ENCODE measurements at regions not wholly inside any gene's neighbourhood (a gene's known extent, or its start where the extent isn't known, plus 50 kb on each side); places are given as distances from the start of the nearest gene placed in this dataset.

DNA sequence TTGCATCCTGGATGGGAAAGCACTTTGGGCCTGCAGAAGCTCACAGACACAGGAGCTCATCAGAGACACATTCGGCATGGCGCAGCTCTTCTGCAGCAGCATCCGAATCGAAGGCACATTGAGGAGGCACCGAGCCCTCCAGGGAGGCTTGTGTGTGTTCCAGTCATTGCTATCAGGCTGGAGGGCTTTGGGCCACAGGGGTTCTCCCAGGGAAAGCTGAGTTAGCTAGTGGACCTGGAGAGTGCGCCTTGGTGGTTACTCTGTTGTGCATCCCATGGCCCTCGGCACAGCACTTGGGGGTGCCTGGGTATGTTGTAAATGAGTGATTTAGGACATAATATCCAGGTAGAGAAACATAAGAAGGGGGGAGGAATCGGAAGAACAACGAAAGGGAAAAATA is 388.7 kb upstream of the RNF32 start:
- no peaks in the 10 kb centered on the region for H3K79me2 ChIP-seq (ENCODE audit: control insufficient read depth, insufficient read depth, low read length)
- H3K4me1 ChIP-seq (ENCODE audit: control insufficient read depth, extremely low read depth, insufficient read depth, low read length), result no peaks in the 10 kb centered on the region
- no peak overlapping the region for H3K9ac ChIP-seq (ENCODE audit: insufficient read depth, low read length)
- TF ChIP-seq CTCF (conservative IDR thresholded peaks at IDR 0.05 in 1 of 2, IDR thresholded peaks at IDR 0.05 in 1 of 2; ENCODE audit: low read depth in 1 of 2, low read length in 2 of 2) (no peak), EZH2 (IDR thresholded peaks at IDR 0.05; ENCODE audit: low read length, missing control alignments) (no peak)
- no peak overlapping the region for H2AFZ ChIP-seq (ENCODE audit: low read length)
- DNase-seq (ENCODE audit: low read depth in 2 of 2), result no peak
- H3K27ac ChIP-seq (ENCODE audit: insufficient read depth, low read length), result no peak overlapping the region
- H4K20me1 ChIP-seq (ENCODE audit: control insufficient read depth, extremely low read depth, insufficient read depth, low read length), result no peaks in the 10 kb centered on the region
- no peaks in the 10 kb centered on the region for H3K27me3 ChIP-seq (ENCODE audit: control insufficient read depth, insufficient read depth, low read length)
- H3K36me3 ChIP-seq (ENCODE audit: control insufficient read depth, insufficient read depth, low read length), result no peaks in the 10 kb centered on the region
- no peak overlapping the region for H3K4me3 ChIP-seq (replicated peaks in 1 of 4; ENCODE audit: control extremely low read depth in 1 of 4, insufficient read depth in 1 of 4, low read depth in 3 of 4, low read length in 4 of 4)
- no peak overlapping the region for H3K4me2 ChIP-seq (ENCODE audit: extremely low read depth, insufficient read depth, low read length)
- no peaks in the 10 kb centered on the region for H3K9me3 ChIP-seq (ENCODE audit: control insufficient read depth, insufficient read depth, low read depth, low read length)

GRCh38 chr7:156240532-156240931 is 400.0 kb upstream of the RNF32 start:
- Histone ChIP-seq H3K4me2 (ENCODE audit: extremely low read depth, insufficient read depth, low read length) (no peak overlapping the region), H3K4me3 (replicated peaks in 1 of 4; ENCODE audit: control extremely low read depth in 1 of 4, insufficient read depth in 1 of 4, low read depth in 3 of 4, low read length in 4 of 4) (no peak overlapping the region), H3K27me3 (ENCODE audit: control insufficient read depth, insufficient read depth, low read length) (no peaks in the 10 kb centered on the region), H3K4me1 (ENCODE audit: control insufficient read depth, extremely low read depth, insufficient read depth, low read length) (no peaks in the 10 kb centered on the region), H3K27ac (ENCODE audit: insufficient read depth, low read length) (no peak overlapping the region), H3K9ac (ENCODE audit: insufficient read depth, low read length) (no peak overlapping the region), H2AFZ (ENCODE audit: low read length) (no peak overlapping the region), H4K20me1 (ENCODE audit: control insufficient read depth, extremely low read depth, insufficient read depth, low read length) (no peaks in the 10 kb centered on the region), H3K36me3 (ENCODE audit: control insufficient read depth, insufficient read depth, low read length) (no peaks in the 10 kb centered on the region), H3K9me3 (ENCODE audit: control insufficient read depth, insufficient read depth, low read depth, low read length) (peaks cover 3% of the 10 kb centered on the region), H3K79me2 (ENCODE audit: control insufficient read depth, insufficient read depth, low read length) (no peaks in the 10 kb centered on the region)
- DNase-seq (ENCODE audit: low read depth in 2 of 2), result no peak
- TF ChIP-seq EZH2 (IDR thresholded peaks at IDR 0.05; ENCODE audit: low read length, missing control alignments) (no peak), CTCF (conservative IDR thresholded peaks at IDR 0.05 in 1 of 2, IDR thresholded peaks at IDR 0.05 in 1 of 2; ENCODE audit: low read depth in 1 of 2, low read length in 2 of 2) (no peak)

- Histone ChIP-seq H3K4me2 (ENCODE audit: extremely low read depth, insufficient read depth, low read length) (no peak overlapping the region), H3K36me3 (ENCODE audit: control insufficient read depth, insufficient read depth, low read length) (no peaks in the 10 kb centered on the region), H3K4me1 (ENCODE audit: control insufficient read depth, extremely low read depth, insufficient read depth, low read length) (no peaks in the 10 kb centered on the region), H3K9ac (ENCODE audit: insufficient read depth, low read length) (no peak overlapping the region), H3K4me3 (replicated peaks in 1 of 4; ENCODE audit: control extremely low read depth in 1 of 4, insufficient read depth in 1 of 4, low read depth in 3 of 4, low read length in 4 of 4) (no peak overlapping the region), H2AFZ (ENCODE audit: low read length) (no peak overlapping the region), H4K20me1 (ENCODE audit: control insufficient read depth, extremely low read depth, insufficient read depth, low read length) (no peaks in the 10 kb centered on the region), H3K27ac (ENCODE audit: insufficient read depth, low read length) (no peak overlapping the region), H3K27me3 (ENCODE audit: control insufficient read depth, insufficient read depth, low read length) (no peaks in the 10 kb centered on the region), H3K9me3 (ENCODE audit: control insufficient read depth, insufficient read depth, low read depth, low read length) (peaks cover 3% of the 10 kb centered on the region), H3K79me2 (ENCODE audit: control insufficient read depth, insufficient read depth, low read length) (no peaks in the 10 kb centered on the region)
- no peak for DNase-seq (ENCODE audit: low read depth in 2 of 2)
- no peak for TF ChIP-seq CTCF (conservative IDR thresholded peaks at IDR 0.05 in 1 of 2, IDR thresholded peaks at IDR 0.05 in 1 of 2; ENCODE audit: low read depth in 1 of 2, low read length in 2 of 2)
- no peak for TF ChIP-seq EZH2 (IDR thresholded peaks at IDR 0.05; ENCODE audit: low read length, missing control alignments)
Observed at GRCh38 chr7:156238366-156239133, 402.0 kb upstream of the RNF32 start.
